ENCODE measurements at regions not wholly inside any gene's neighbourhood (a gene's known extent, or its start where the extent isn't known, plus 50 kb on each side); places are given as distances from the start of the nearest gene placed in this dataset.
A peak's percentile ranks its signal among the peaks of the same experiment; 100 is the strongest.

- no peaks in the 10 kb centered on the region for H3K79me2 ChIP-seq (ENCODE audit: insufficient read depth, low read length)
- H3K9ac ChIP-seq (ENCODE audit: insufficient read depth, low read depth, low read length), result no peak overlapping the region
- H2AFZ ChIP-seq (ENCODE audit: low read length), result no peak overlapping the region
- no peak overlapping the region for H3K4me3 ChIP-seq (replicated peaks in 1 of 3; ENCODE audit: insufficient read depth in 1 of 3, low read depth in 2 of 3, low read length in 3 of 3)
- intact Hi-C loops (cut with micrococcal nuclease; ENCODE audit: unreplicated experiment), result no loop called here
- BruUV-seq (replicated peaks), result no TSS peak
- FAIRE-seq (peak; percentile 26), ATAC-seq (peak; percentile 64), DNase-seq (ENCODE audit: low spot score) (peak; percentile 61)
- WGBS (ENCODE audit: low lambda C conversion rate), result 89% methylated on average over 3 of the region's 3 CpGs
- ChIA-PET CTCF (ENCODE audit: low intra/inter-chr PET ratio, low total read pairs) (no interaction called here), POLR2A (no interaction called here)
- in situ Hi-C loops (cut with HindIII; ENCODE audit: extremely low pct_ligation_motif_present, low pct_unique_long_range_greater_than_20kb), result no loop called here
- no peaks in the 10 kb centered on the region for H3K27me3 ChIP-seq (ENCODE audit: control insufficient read depth in 1 of 2, insufficient read depth in 2 of 2, low read length in 2 of 2)
- peaks cover 13% of the 10 kb centered on the region for H3K4me1 ChIP-seq (ENCODE audit: insufficient read depth, low read length)
- H3K4me2 ChIP-seq (ENCODE audit: low read depth, low read length), result no peak overlapping the region
- peaks cover 3 to 22% of the 10 kb centered on the region in 2 experiments; a peak in 4 of 5 replicates for H3K36me3 ChIP-seq (replicated peaks in 1 of 2; ENCODE audit: control insufficient read depth in 1 of 2, insufficient read depth in 2 of 2, low read length in 2 of 2)
- H3K27ac ChIP-seq (ENCODE audit: extremely low read length, insufficient read depth, low read length), result no peak overlapping the region
- H3K9me3 ChIP-seq (ENCODE audit: low read length), result peaks cover 9% of the 10 kb centered on the region
- 0 out of 2 replicates have a peak, but pooled peaks cover 3% of the 10 kb centered on the region for H4K20me1 ChIP-seq (ENCODE audit: insufficient read depth, low read length)
- TF ChIP-seq ZNF713 (CRISPR knock-in tag; IDR thresholded peaks at IDR 0.05), result no peak
- no peak for TF ChIP-seq RFXANK (CRISPR knock-in tag; IDR thresholded peaks at IDR 0.05)
- TF ChIP-seq HIVEP1 (CRISPR knock-in tag; IDR thresholded peaks at IDR 0.05), result no peak
- no peak for TF ChIP-seq ZNF577 (CRISPR knock-in tag; IDR thresholded peaks at IDR 0.05; ENCODE audit: borderline replicate concordance, low read depth)
- TF ChIP-seq AHDC1 (CRISPR knock-in tag; IDR thresholded peaks at IDR 0.05; ENCODE audit: borderline replicate concordance), result no peak
- TF ChIP-seq ZNF101 (CRISPR knock-in tag; IDR thresholded peaks at IDR 0.05; ENCODE audit: borderline replicate concordance, low read depth), result no peak
- no peak for TF ChIP-seq TSC22D2 (CRISPR knock-in tag; IDR thresholded peaks at IDR 0.05; ENCODE audit: borderline replicate concordance)
- no peak for TF ChIP-seq ESRRA (CRISPR knock-in tag; IDR thresholded peaks at IDR 0.05; ENCODE audit: low read depth)
- TF ChIP-seq HNF4A (CRISPR knock-in tag; IDR thresholded peaks at IDR 0.05), result peak; percentile 67
- TF ChIP-seq ZFP91 (CRISPR knock-in tag; IDR thresholded peaks at IDR 0.05; ENCODE audit: borderline replicate concordance), result no peak
- no peak for TF ChIP-seq ZNF556 (CRISPR knock-in tag; IDR thresholded peaks at IDR 0.05; ENCODE audit: borderline replicate concordance)
- TF ChIP-seq MYC (CRISPR knock-in tag; IDR thresholded peaks at IDR 0.05; ENCODE audit: borderline replicate concordance), result no peak
- TF ChIP-seq ZNF10 (CRISPR knock-in tag; IDR thresholded peaks at IDR 0.05; ENCODE audit: borderline replicate concordance, low read depth), result no peak
- no peak for TF ChIP-seq RXRA (CRISPR knock-in tag; IDR thresholded peaks at IDR 0.05)
- no peak for TF ChIP-seq ZKSCAN1 (IDR thresholded peaks at IDR 0.05; ENCODE audit: low read length)
- no peak for TF ChIP-seq ZFY (CRISPR knock-in tag; IDR thresholded peaks at IDR 0.05)
Measured at GRCh38 chr19:5253406-5254110, 87.1 kb downstream of the PTPRS start.

Data from HepG2 (cell line).